Aorta (tissue), 5 donors: ENCODE measurements at regions not wholly inside any gene's neighbourhood (a gene's known extent, or its start where the extent isn't known, plus 50 kb on each side); places are given as distances from the start of the nearest gene placed in this dataset.
A peak's percentile ranks its signal among the peaks of the same experiment; 100 is the strongest.

Experiments
- ATAC-seq: fragments of 200-7000 bp; cut with Tn5 transposase; one replicate; pipeline ENCODE4 v1.9.1; 2022; ENCODE audit warnings: moderate library complexity; ENCODE audit not compliant: low FRiP score
- DNase-seq, 2 donors: peaks; one replicate each; pipeline ENCODE4 v3.0.0-alpha.2; 2020
- H3K27ac ChIP-seq, 2 donors: one replicate each; pipeline ENCODE4 v1.5.1; 2013; ENCODE audit warnings: low read length in 2 of 2, mild to moderate bottlenecking in 2 of 2, moderate library complexity in 2 of 2, control low read depth in 1 of 2, inconsistent platforms in 1 of 2, low read depth in 1 of 2
- H3K27me3 ChIP-seq, 2 donors: one replicate each; pipeline ENCODE4 v1.6.1; 2013; ENCODE audit warnings: control low read depth in 1 of 2, low read length in 1 of 2, mild to moderate bottlenecking in 1 of 2, moderate library complexity in 1 of 2; ENCODE audit not compliant: insufficient read depth in 2 of 2, control insufficient read depth in 1 of 2
- H3K36me3 ChIP-seq, 2 donors: one replicate each; pipeline ENCODE4 v1.6.1; 2013; ENCODE audit warnings: control low read depth in 1 of 2, low read length in 1 of 2, mild to moderate bottlenecking in 1 of 2; ENCODE audit not compliant: insufficient read depth in 2 of 2, control insufficient read depth in 1 of 2
- H3K4me1 ChIP-seq, 2 donors: one replicate each; pipeline ENCODE4 v1.6.1; 2013; ENCODE audit warnings: low read length in 2 of 2, control low read depth in 1 of 2, mild to moderate bottlenecking in 1 of 2, moderate library complexity in 1 of 2; ENCODE audit not compliant: insufficient read depth in 2 of 2, control insufficient read depth in 1 of 2
- H3K4me3 ChIP-seq, 2 donors: one replicate each; pipeline ENCODE4 v1.5.1; 2013; ENCODE audit warnings: low read length in 2 of 2, control low read depth in 1 of 2, mild to moderate bottlenecking in 1 of 2
- H3K9me3 ChIP-seq: one replicate; pipeline ENCODE4 v1.6.1; 2013; ENCODE audit warnings: mild to moderate bottlenecking, low read length; ENCODE audit not compliant: control insufficient read depth
- WGBS, 2 donors: extraction: QIAGEN DNeasy Blood & Tissue Kit; methylation state at CpG; one replicate each; pipeline ENCODE4 v1.1.7; 2013; 5-methylcytosine and 5-hydroxymethylcytosine counted together
- intact Hi-C, 2 donors: fragments of 100-400 bp; cut with DNase I; formaldehyde crosslinking; loops; one replicate each; pipeline versions ENCODE4 v1.14.2 to v1.15.0; 2022
- donor health status: healthy with polysubstance abuse.
- donor health status: Bipolar disorder and iron deficiency.
- donor health status: DM: no; HTN: no; CAD: no.
- donor health status: DM: no; HTN: no; CAD: no.
- donor health status: DM: yes; HTN: yes; CAD: no.

DNA sequence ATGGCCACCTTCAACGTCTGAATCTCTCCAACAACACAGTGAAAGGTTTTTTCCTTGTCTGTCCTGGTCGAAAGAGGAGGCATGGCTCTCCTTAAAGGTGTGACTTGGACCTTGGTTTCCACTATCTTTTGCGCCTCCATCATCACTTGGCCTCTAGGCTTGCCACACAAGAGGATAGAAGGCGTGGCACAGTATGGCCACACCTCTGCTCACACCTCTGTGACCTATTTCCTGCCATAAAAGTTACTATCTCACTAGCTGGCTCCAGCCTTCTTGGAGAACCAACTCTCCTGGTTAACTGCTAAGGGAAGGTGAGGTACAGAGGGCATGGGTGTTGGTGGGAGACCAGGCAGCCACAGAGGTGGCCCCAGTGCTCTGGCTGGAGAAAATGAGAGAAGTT, 165.9 kb downstream of the UXS1 start:
- WGBS, 2 donors, result 82 to 83% methylated on average over 4 of the region's 4 CpGs
- no peaks in the 10 kb centered on the region for H3K36me3 ChIP-seq
- no peak for ATAC-seq
- H3K9me3 ChIP-seq, result no peaks in the 10 kb centered on the region
- intact Hi-C loops, result no loop called here
- DNase-seq, result no peak
- no peaks in the 10 kb centered on the region for H3K27me3 ChIP-seq
- H3K4me1 ChIP-seq, result no peaks in the 10 kb centered on the region
- H3K27ac ChIP-seq, result no peak overlapping the region
- no peak overlapping the region for H3K4me3 ChIP-seq

GRCh38 chr2:106026271-106027190, 167.6 kb downstream of the UXS1 start:
- WGBS, 2 donors, result 75 to 80% methylated on average over 6 of the region's 6 CpGs
- no peaks in the 10 kb centered on the region for H3K4me1 ChIP-seq
- H3K36me3 ChIP-seq, result no peaks in the 10 kb centered on the region
- no peaks in the 10 kb centered on the region for H3K27me3 ChIP-seq
- peak overlapping the region in 1 of 2 donors; percentile 17 for H3K27ac ChIP-seq
- ATAC-seq (no peak), DNase-seq (no peak)
- H3K4me3 ChIP-seq, result no peak overlapping the region
- H3K9me3 ChIP-seq, result no peaks in the 10 kb centered on the region
- intact Hi-C loops, result no loop called here

DNA sequence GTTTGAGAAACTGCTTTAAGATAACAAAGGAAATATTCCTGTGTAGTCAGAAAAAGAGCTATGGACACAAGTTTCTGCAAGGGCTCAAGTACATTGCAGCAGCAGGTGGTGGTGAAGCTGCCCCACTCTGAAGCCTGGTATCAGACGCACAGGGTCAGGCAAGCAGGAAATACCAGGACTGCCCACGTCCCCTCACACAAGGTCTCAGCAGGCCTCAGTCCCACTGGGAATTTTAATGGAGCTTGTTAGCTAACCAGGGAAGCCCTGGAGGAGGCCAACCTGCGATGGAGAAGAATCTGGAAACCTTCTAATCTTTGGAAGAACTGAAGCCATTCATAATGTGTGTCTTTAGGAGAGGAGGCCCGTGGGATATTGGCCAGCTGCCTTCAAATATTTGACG, 168.3 kb downstream of the UXS1 start:
- Histone ChIP-seq H3K27me3 (no peaks in the 10 kb centered on the region), H3K36me3 (no peaks in the 10 kb centered on the region), H3K4me1 (peaks cover 0 to 3% of the 10 kb centered on the region in 2 donors), H3K9me3 (no peaks in the 10 kb centered on the region), H3K4me3 (no peak overlapping the region), H3K27ac (peak overlapping the region in 1 of 2 donors; percentile 64)
- intact Hi-C loops, result no loop called here
- ATAC-seq (no peak), DNase-seq (no peak)
- 7% methylated on average over 5 of the region's 5 CpGs for WGBS, 2 donors

GRCh38 chr2:106021662-106022028, 172.5 kb downstream of the UXS1 start:
- no peak overlapping the region for H3K27ac ChIP-seq

DNA sequence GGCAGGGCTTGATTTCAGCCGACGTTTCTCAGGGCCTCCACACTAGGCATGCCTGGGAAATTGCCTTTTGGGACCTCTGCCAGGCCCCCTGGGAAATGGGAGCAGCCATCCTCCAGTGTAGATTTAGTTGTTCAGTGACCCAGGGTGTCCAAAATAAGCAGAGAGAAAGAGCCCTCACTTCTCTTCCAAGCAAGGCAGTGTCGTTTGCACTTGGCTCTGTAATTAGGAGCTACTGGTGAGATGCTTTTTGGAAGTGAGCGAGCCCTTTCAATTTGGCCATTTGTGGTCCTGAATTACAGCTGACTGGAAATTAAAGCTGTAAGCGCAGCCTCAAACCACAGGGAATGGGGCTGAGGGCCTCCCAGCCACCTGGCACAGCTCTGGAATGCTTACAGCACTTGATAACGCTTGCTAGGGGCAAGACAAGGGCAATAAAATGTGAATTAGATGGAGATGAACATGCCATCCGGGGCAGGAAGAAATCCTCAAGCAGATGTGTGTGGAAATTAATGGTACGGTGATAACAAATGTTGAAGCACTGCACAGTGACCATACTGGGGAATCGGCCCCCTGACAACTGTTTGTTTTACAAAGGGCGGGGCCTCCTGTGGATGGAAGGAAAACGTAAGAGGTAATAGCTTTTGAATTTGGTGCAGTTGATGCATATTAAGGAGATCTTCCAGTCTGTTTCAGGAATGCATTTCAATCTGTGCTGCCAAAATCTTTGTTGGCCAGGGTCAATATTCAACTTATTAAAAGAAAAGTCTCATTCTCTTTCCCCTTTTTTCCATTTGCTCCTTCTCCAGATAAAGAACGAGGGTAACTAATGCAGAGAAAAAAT, 173.1 kb downstream of the UXS1 start:
- WGBS, 2 donors, result 7 to 14% methylated on average over 12 of the region's 12 CpGs
- Histone ChIP-seq H3K27ac (peak overlapping the region; percentile 18 to 87), H3K9me3 (no peaks in the 10 kb centered on the region), H3K27me3 (no peaks in the 10 kb centered on the region), H3K4me3 (no peak overlapping the region), H3K4me1 (peaks cover 0 to 3% of the 10 kb centered on the region in 2 donors), H3K36me3 (no peaks in the 10 kb centered on the region)
- peak in 1 of 2 donors; percentile 77 for DNase-seq
- ATAC-seq, result peak; percentile 55
- intact Hi-C loops, result no loop called here

More at GRCh38 chr2:106021662-106022028, 172.5 kb downstream of the UXS1 start:
- Histone ChIP-seq H3K36me3 (no peaks in the 10 kb centered on the region), H3K27me3 (no peaks in the 10 kb centered on the region), H3K9me3 (no peaks in the 10 kb centered on the region), H3K4me3 (no peak overlapping the region), H3K4me1 (peaks cover 0 to 3% of the 10 kb centered on the region in 2 donors)
- no peak for DNase-seq
- WGBS, 2 donors, result 40 to 65% methylated on average over 3 of the region's 3 CpGs
- ATAC-seq, result no peak
- intact Hi-C loops, result no loop called here

DNA sequence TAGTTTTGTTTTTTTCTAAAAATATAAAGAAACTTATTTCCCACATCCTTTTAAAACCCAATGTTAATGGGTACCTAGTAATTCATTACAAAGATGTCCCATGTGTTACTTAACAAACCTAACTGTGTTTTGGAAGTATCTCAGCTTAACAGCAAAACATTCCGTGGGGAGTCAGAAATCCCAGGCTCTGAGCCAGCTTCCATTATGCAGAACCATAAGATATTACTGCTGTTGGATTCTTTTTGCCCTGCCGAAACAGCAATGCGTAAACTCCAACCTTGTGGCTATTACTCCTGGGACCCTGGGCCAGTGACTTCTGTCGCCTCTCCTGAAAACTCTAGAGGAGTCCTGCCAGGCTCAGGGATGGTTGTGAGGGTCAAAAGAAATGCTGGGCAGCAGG, 174.1 kb downstream of the UXS1 start:
- Histone ChIP-seq H3K27me3 (no peaks in the 10 kb centered on the region), H3K4me1 (peaks cover 0 to 3% of the 10 kb centered on the region in 2 donors), H3K36me3 (no peaks in the 10 kb centered on the region), H3K27ac (peak overlapping the region; percentile 22 to 45), H3K9me3 (no peaks in the 10 kb centered on the region), H3K4me3 (no peak overlapping the region)
- DNase-seq, result no peak
- intact Hi-C loops, result no loop called here
- 9 to 20% methylated on average over 4 of the region's 4 CpGs for WGBS, 2 donors
- no peak for ATAC-seq

- DNase-seq (no peak), ATAC-seq (no peak)
- Histone ChIP-seq H3K9me3 (no peaks in the 10 kb centered on the region), H3K36me3 (no peaks in the 10 kb centered on the region), H3K27me3 (no peaks in the 10 kb centered on the region), H3K4me3 (no peak overlapping the region), H3K4me1 (peaks cover 0 to 3% of the 10 kb centered on the region in 2 donors), H3K27ac (no peak overlapping the region)
- intact Hi-C loops, result no loop called here
- 54 to 82% methylated on average over 5 of the region's 5 CpGs for WGBS, 2 donors
These were observed 176.0 kb downstream of the UXS1 start for GRCh38 chr2:106018141-106018540.

DNA sequence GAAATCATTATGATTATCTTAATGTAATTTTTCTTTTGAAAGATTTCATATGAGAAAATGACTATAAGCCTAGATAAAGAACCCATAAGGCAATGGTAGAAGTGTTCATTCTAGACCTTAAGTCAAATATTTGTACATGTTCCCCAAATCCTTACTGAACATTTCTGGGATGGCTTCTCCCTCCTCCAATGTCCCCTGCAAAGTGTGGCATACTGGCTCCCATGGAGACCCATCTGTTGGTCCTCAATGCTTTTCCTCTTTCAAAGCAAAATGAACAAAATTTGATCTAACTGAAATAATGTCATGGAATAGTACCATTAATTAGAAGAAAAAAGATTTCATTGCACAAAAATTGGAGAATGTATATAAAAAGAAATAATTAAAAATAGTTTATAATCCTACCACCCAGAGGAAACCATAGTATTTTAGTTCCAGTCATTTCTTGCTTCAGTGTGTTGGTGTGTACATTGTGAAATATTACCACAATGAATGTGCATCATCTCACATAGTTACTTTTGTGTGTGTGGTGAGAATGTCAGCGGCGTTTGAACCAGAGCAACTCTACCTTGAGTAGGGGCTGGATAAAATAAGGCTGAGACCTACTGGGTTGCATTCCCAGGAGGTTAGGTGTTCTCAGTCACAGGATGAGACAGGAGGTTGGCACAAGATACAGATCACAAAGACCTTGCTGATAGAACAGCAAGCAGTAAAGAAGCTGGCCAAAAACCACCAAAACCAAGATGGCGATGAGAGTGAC, 181.3 kb downstream of the UXS1 start:
- WGBS, 2 donors, result 64 to 99% methylated on average over 3 of the region's 3 CpGs
- no peak for ATAC-seq
- no peaks in the 10 kb centered on the region for H3K36me3 ChIP-seq
- no peak overlapping the region for H3K4me3 ChIP-seq
- no peak overlapping the region for H3K27ac ChIP-seq
- no peaks in the 10 kb centered on the region for H3K4me1 ChIP-seq
- no peak for DNase-seq
- H3K27me3 ChIP-seq, result no peaks in the 10 kb centered on the region
- intact Hi-C loops, result no loop called here
- no peaks in the 10 kb centered on the region for H3K9me3 ChIP-seq
